ENCODE measurements at regions not wholly inside any gene's neighbourhood (a gene's known extent, or its start where the extent isn't known, plus 50 kb on each side); places are given as distances from the start of the nearest gene placed in this dataset.

DNA sequence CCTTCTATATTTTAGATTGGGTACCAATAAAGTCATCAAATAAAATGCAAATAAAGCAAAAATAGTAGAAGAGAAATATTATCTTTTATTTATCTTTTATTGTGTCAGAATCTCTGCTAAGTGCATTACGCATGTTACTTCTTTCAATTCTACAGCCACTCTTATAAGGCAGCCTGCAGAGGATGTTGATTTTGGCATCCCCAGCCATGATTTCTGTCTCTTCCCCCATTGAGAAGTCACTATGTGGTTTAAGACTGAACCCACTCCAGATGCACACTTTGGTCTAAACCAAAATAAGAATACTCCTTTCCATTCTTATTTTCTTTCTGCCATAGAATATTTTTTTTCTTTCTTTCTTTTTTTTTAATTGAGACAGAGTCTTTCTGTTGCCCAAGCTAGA lies 56.0 kb upstream of the ACSS3 start:
- TF ChIP-seq, protein P1, sequence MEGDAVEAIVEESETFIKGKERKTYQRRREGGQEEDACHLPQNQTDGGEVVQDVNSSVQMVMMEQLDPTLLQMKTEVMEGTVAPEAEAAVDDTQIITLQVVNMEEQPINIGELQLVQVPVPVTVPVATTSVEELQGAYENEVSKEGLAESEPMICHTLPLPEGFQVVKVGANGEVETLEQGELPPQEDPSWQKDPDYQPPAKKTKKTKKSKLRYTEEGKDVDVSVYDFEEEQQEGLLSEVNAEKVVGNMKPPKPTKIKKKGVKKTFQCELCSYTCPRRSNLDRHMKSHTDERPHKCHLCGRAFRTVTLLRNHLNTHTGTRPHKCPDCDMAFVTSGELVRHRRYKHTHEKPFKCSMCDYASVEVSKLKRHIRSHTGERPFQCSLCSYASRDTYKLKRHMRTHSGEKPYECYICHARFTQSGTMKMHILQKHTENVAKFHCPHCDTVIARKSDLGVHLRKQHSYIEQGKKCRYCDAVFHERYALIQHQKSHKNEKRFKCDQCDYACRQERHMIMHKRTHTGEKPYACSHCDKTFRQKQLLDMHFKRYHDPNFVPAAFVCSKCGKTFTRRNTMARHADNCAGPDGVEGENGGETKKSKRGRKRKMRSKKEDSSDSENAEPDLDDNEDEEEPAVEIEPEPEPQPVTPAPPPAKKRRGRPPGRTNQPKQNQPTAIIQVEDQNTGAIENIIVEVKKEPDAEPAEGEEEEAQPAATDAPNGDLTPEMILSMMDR (conservative IDR thresholded peaks at IDR 0.05 in 1 of 2, IDR thresholded peaks at IDR 0.05 in 1 of 2; ENCODE audit: extremely low read depth in 1 of 2, insufficient read depth in 1 of 2, low read depth in 1 of 2, low read length in 2 of 2) = no peak
- no peak for TF ChIP-seq EZH2 (IDR thresholded peaks at IDR 0.05; ENCODE audit: borderline replicate concordance, low read length)
